ENCODE measurements at regions not wholly inside any gene's neighbourhood (a gene's known extent, or its start where the extent isn't known, plus 50 kb on each side); places are given as distances from the start of the nearest gene placed in this dataset.

GRCh38 chr2:186269536-186269935 lies 216.5 kb upstream of the ZC3H15 start:
- no peaks in the 10 kb centered on the region for H3K9me3 ChIP-seq
- no peaks in the 10 kb centered on the region for H3K4me1 ChIP-seq (replicated peaks)
- no peaks in the 10 kb centered on the region for H3K27me3 ChIP-seq (replicated peaks; ENCODE audit: insufficient read depth)
- DNase-seq (ENCODE audit: low spot score): no peak
- H3K36me3 ChIP-seq: no peaks in the 10 kb centered on the region
- 98% methylated on average over 2 of the region's 2 CpGs for WGBS
- H3K27ac ChIP-seq: no peak overlapping the region
- TF ChIP-seq POLR2AphosphoS5 (IDR thresholded peaks at IDR 0.05): no peak
- no peak for TF ChIP-seq CTCF (IDR thresholded peaks at IDR 0.05)
- no peak for TF ChIP-seq POLR2A (IDR thresholded peaks at IDR 0.05)
- intact Hi-C loops (cut with DNase I): no loop called here
- no peak overlapping the region for H3K4me3 ChIP-seq

DNA sequence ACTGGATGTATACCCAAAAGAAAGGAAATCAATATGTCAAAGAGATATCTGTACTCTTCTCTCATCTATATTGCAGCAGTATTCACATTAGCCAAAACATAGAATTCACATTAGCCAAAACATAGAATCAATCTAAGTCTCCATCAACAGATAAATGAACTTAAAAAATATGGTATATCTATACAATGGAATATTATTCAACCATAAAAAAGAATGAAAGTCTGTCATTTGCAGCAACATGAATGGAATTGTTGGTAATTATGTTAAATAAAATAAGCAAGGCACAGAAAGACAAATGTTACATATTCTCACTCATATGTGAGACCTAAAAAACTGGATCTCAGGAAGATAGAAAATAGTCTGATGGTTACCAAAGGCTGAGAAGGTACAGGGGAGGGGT lies 212.1 kb upstream of the ZC3H15 start:
- Histone ChIP-seq H3K27ac (no peak overlapping the region), H3K4me1 (replicated peaks) (no peaks in the 10 kb centered on the region), H3K27me3 (replicated peaks; ENCODE audit: insufficient read depth) (no peaks in the 10 kb centered on the region), H3K4me3 (no peak overlapping the region), H3K9me3 (no peaks in the 10 kb centered on the region), H3K36me3 (no peaks in the 10 kb centered on the region)
- no peak for TF ChIP-seq POLR2A (IDR thresholded peaks at IDR 0.05)
- no peak for TF ChIP-seq POLR2AphosphoS5 (IDR thresholded peaks at IDR 0.05)
- no peak for TF ChIP-seq CTCF (IDR thresholded peaks at IDR 0.05)
- intact Hi-C loops (cut with DNase I): no loop called here
- no peak for DNase-seq (ENCODE audit: low spot score)

GRCh38 chr2:186274936-186275575 lies 211.0 kb upstream of the ZC3H15 start:
- H3K4me3 ChIP-seq: no peak overlapping the region
- H3K27me3 ChIP-seq (replicated peaks; ENCODE audit: insufficient read depth): no peaks in the 10 kb centered on the region
- H3K4me1 ChIP-seq (replicated peaks): no peaks in the 10 kb centered on the region
- H3K36me3 ChIP-seq: no peaks in the 10 kb centered on the region
- H3K9me3 ChIP-seq: no peaks in the 10 kb centered on the region
- no peak for DNase-seq (ENCODE audit: low spot score)
- TF ChIP-seq POLR2AphosphoS5 (IDR thresholded peaks at IDR 0.05): no peak
- no peak for TF ChIP-seq POLR2A (IDR thresholded peaks at IDR 0.05)
- TF ChIP-seq CTCF (IDR thresholded peaks at IDR 0.05): no peak
- WGBS: 63% methylated on average over 6 of the region's 6 CpGs
- intact Hi-C loops (cut with DNase I): no loop called here
- H3K27ac ChIP-seq: no peak overlapping the region

GRCh38 chr2:186276909-186277308 lies 209.2 kb upstream of the ZC3H15 start:
- TF ChIP-seq CTCF (IDR thresholded peaks at IDR 0.05) (no peak), POLR2A (IDR thresholded peaks at IDR 0.05) (no peak), POLR2AphosphoS5 (IDR thresholded peaks at IDR 0.05) (no peak)
- Histone ChIP-seq H3K9me3 (no peaks in the 10 kb centered on the region), H3K4me3 (no peak overlapping the region), H3K27me3 (replicated peaks; ENCODE audit: insufficient read depth) (no peaks in the 10 kb centered on the region), H3K36me3 (no peaks in the 10 kb centered on the region), H3K27ac (no peak overlapping the region), H3K4me1 (replicated peaks) (no peaks in the 10 kb centered on the region)
- intact Hi-C loops (cut with DNase I): no loop called here
- WGBS: 91% methylated on average over 2 of the region's 2 CpGs
- DNase-seq (ENCODE audit: low spot score): no peak

GRCh38 chr2:186281726-186282125 lies 204.3 kb upstream of the ZC3H15 start:
- H3K27me3 ChIP-seq (replicated peaks; ENCODE audit: insufficient read depth): no peaks in the 10 kb centered on the region
- 96% methylated on average over 2 of the region's 2 CpGs for WGBS
- H3K9me3 ChIP-seq: no peaks in the 10 kb centered on the region
- TF ChIP-seq CTCF (IDR thresholded peaks at IDR 0.05) (no peak), POLR2A (IDR thresholded peaks at IDR 0.05) (no peak), POLR2AphosphoS5 (IDR thresholded peaks at IDR 0.05) (no peak)
- H3K27ac ChIP-seq: no peak overlapping the region
- intact Hi-C loops (cut with DNase I): no loop called here
- no peaks in the 10 kb centered on the region for H3K4me1 ChIP-seq (replicated peaks)
- DNase-seq (ENCODE audit: low spot score): no peak
- H3K36me3 ChIP-seq: no peaks in the 10 kb centered on the region
- no peak overlapping the region for H3K4me3 ChIP-seq

All from prostate gland (tissue), 2 donors.